NCI-H1092 treated with DMSO at 0.1 percent for 48 hours (cell line): ENCODE measurements at regions not wholly inside any gene's neighbourhood (a gene's known extent, or its start where the extent isn't known, plus 50 kb on each side); places are given as distances from the start of the nearest gene placed in this dataset.
"Not testable (repeated sequence)": the region's sequence is repeated elsewhere in the genome, so short reads cannot be mapped to it uniquely, and the experiment has no call there.

ENCODE experiments used
- DNase-seq: peaks from one replicate; lab custom pipeline; 2025; lab: John Stamatoyannopoulos, UW

- no peak for DNase-seq
Measured at GRCh38 chr9:11144746-11145145, 531.9 kb upstream of the PTPRD start.

GRCh38 chr9:11148189-11148588, 535.4 kb upstream of the PTPRD start:
- no peak for DNase-seq

- no peak for DNase-seq
Measured at GRCh38 chr9:11149065-11149464, 536.3 kb upstream of the PTPRD start.

- DNase-seq: no peak
Measured at GRCh38 chr9:11158063-11158462, 545.3 kb upstream of the PTPRD start.

GRCh38 chr9:11158676-11159075, 545.9 kb upstream of the PTPRD start:
- no peak for DNase-seq

- no peak for DNase-seq
Measured at GRCh38 chr9:11159318-11159862, 546.6 kb upstream of the PTPRD start.

GRCh38 chr9:11163843-11164242, 551.0 kb upstream of the PTPRD start:
- DNase-seq: no peak

GRCh38 chr9:11182001-11182400, 569.2 kb upstream of the PTPRD start:
- DNase-seq: no peak

- no peak for DNase-seq
Measured at GRCh38 chr9:11190719-11191118, 577.9 kb upstream of the PTPRD start.

- DNase-seq: peak; percentile 50
Measured at GRCh38 chr9:11192993-11193392, 580.2 kb upstream of the PTPRD start.

GRCh38 chr9:11194246-11194645, 581.4 kb upstream of the PTPRD start:
- peak; percentile 99 for DNase-seq

- not testable (repeated sequence) for DNase-seq
Measured at GRCh38 chr9:11196840-11197365, 584.1 kb upstream of the PTPRD start.

GRCh38 chr9:11199335-11199734, 586.5 kb upstream of the PTPRD start:
- no peak for DNase-seq

- no peak for DNase-seq
Measured at GRCh38 chr9:11204521-11204920, 591.7 kb upstream of the PTPRD start.

GRCh38 chr9:11206925-11207324, 594.1 kb upstream of the PTPRD start:
- DNase-seq: no peak

- DNase-seq: no peak
Measured at GRCh38 chr9:11233696-11234095, 620.9 kb upstream of the PTPRD start.

GRCh38 chr9:11235061-11235460, 622.3 kb upstream of the PTPRD start:
- no peak for DNase-seq

- no peak for DNase-seq
Measured at GRCh38 chr9:11241779-11242178, 629.0 kb upstream of the PTPRD start.

- DNase-seq: no peak
Measured at GRCh38 chr9:11257992-11258391, 645.2 kb upstream of the PTPRD start.

- DNase-seq: no peak
Measured at GRCh38 chr9:11269036-11269435, 656.2 kb upstream of the PTPRD start.

GRCh38 chr9:11275158-11275695, 662.4 kb upstream of the PTPRD start:
- DNase-seq: no peak

GRCh38 chr9:11312966-11313365, 700.2 kb upstream of the PTPRD start:
- DNase-seq: no peak

GRCh38 chr9:11318946-11319345, 706.1 kb upstream of the PTPRD start:
- peak; percentile 82 for DNase-seq

GRCh38 chr9:11319538-11319937, 706.7 kb upstream of the PTPRD start:
- peak; percentile 95 for DNase-seq
